T47D (cell line): ENCODE measurements at regions not wholly inside any gene's neighbourhood (a gene's known extent, or its start where the extent isn't known, plus 50 kb on each side); places are given as distances from the start of the nearest gene placed in this dataset.
A peak's percentile ranks its signal among the peaks of the same experiment; 100 is the strongest.
"Not testable (repeated sequence)": the region's sequence is repeated elsewhere in the genome, so short reads cannot be mapped to it uniquely, and the experiment has no call there.

Experiments used
- DNase-seq, 2 experiments: peaks; one replicate each; pipeline versions ENCODE4 v3.0.0 to v3.0.0-alpha.2; 2011 to 2012; ENCODE audit warnings: low read depth in 1 of 2, low spot score in 1 of 2
- JUND ChIP-seq: IDR thresholded peaks from 2 replicates; pipeline ENCODE4 v1.6.1; 2012; ENCODE audit warnings: low read depth
- in situ Hi-C: cut with HindIII; loops from 2 replicates; pipeline ENCODE4 v1.10.0; 2016; ENCODE audit warnings: low sequenced_read_pairs, low pct_unique_long_range_greater_than_20kb

GRCh38 chr3:194189243-194189791 is 53.4 kb downstream of the HES1 start:
- TF ChIP-seq JUND, result no peak
- no peak for DNase-seq
- in situ Hi-C loops, result no loop called here

GRCh38 chr3:194191850-194192249 is 55.9 kb downstream of the HES1 start:
- DNase-seq, in situ Hi-C loops: not testable (repeated sequence)

GRCh38 chr3:194194051-194194756 is 58.3 kb downstream of the HES1 start:
- TF ChIP-seq JUND, result no peak
- in situ Hi-C loops, result no loop called here
- DNase-seq, result no peak

GRCh38 chr3:194194757-194195085 is 58.8 kb downstream of the HES1 start:
- in situ Hi-C loops, result no loop called here
- no peak for TF ChIP-seq JUND
- no peak for DNase-seq

- TF ChIP-seq JUND, result no peak
- in situ Hi-C loops, result no loop called here
- no peak for DNase-seq
Observed at GRCh38 chr3:194195611-194196010, 59.7 kb downstream of the HES1 start.

- in situ Hi-C loops, result no loop called here
- TF ChIP-seq JUND, result no peak
- DNase-seq, result no peak
Observed at GRCh38 chr3:194196876-194197275, 60.9 kb downstream of the HES1 start.

GRCh38 chr3:194197396-194197960 is 61.5 kb downstream of the HES1 start:
- in situ Hi-C loops, result no loop called here
- no peak for DNase-seq
- no peak for TF ChIP-seq JUND

GRCh38 chr3:194197981-194198695 is 62.2 kb downstream of the HES1 start:
- in situ Hi-C loops, result no loop called here
- DNase-seq, result no peak
- no peak for TF ChIP-seq JUND

GRCh38 chr3:194198938-194199337 is 63.0 kb downstream of the HES1 start:
- no peak for DNase-seq
- no peak for TF ChIP-seq JUND
- in situ Hi-C loops, result no loop called here

GRCh38 chr3:194200422-194201081 is 64.6 kb downstream of the HES1 start:
- no peak for TF ChIP-seq JUND
- in situ Hi-C loops, result no loop called here

GRCh38 chr3:194201953-194202666 is 66.2 kb downstream of the HES1 start:
- TF ChIP-seq JUND, result no peak
- no peak for DNase-seq
- in situ Hi-C loops, result no loop called here

More at GRCh38 chr3:194200422-194201081, 64.6 kb downstream of the HES1 start:
- DNase-seq, result no peak

- DNase-seq, result peak in 1 of 2 experiments; percentile 48
- TF ChIP-seq JUND, result no peak
- in situ Hi-C loops, result no loop called here
Observed at GRCh38 chr3:194203482-194204041, 67.6 kb downstream of the HES1 start.
